Parathyroid adenoma (tissue), 2 donors: ENCODE measurements at regions not wholly inside any gene's neighbourhood (a gene's known extent, or its start where the extent isn't known, plus 50 kb on each side); places are given as distances from the start of the nearest gene placed in this dataset.

ENCODE experiments used
- H2AFZ ChIP-seq: fragments of 300-600 bp; sonication (generic); one replicate; pipeline ENCODE4 v1.7.0; 2017; ENCODE audit warnings: antibody characterized with exemption, mild to moderate bottlenecking
- H3K27ac ChIP-seq: fragments of 300-600 bp; sonication (generic); one replicate; pipeline ENCODE4 v1.7.0; 2017
- H3K27me3 ChIP-seq: fragments of 300-600 bp; sonication (generic); one replicate; pipeline ENCODE4 v1.7.0; 2017; ENCODE audit warnings: low read length; ENCODE audit not compliant: control insufficient read depth, insufficient read depth
- H3K36me3 ChIP-seq: fragments of 300-600 bp; sonication (generic); one replicate; pipeline ENCODE4 v1.7.0; 2017; ENCODE audit warnings: low read length; ENCODE audit not compliant: control insufficient read depth, insufficient read depth
- H3K4me1 ChIP-seq: fragments of 300-600 bp; sonication (generic); one replicate; pipeline ENCODE4 v1.7.0; 2017; ENCODE audit warnings: control low read depth
- H3K4me2 ChIP-seq: fragments of 300-600 bp; sonication (generic); one replicate; pipeline ENCODE4 v1.7.0; 2017; ENCODE audit warnings: low read length
- H3K4me3 ChIP-seq: fragments of 300-600 bp; sonication (generic); one replicate; pipeline ENCODE4 v1.7.0; 2017; ENCODE audit warnings: low read depth, low read length
- H3K79me2 ChIP-seq: fragments of 300-600 bp; sonication (generic); one replicate; pipeline ENCODE4 v1.7.0; 2017; ENCODE audit warnings: control low read depth
- H3K9ac ChIP-seq: fragments of 300-600 bp; sonication (generic); one replicate; pipeline ENCODE4 v1.7.0; 2017; ENCODE audit warnings: mild to moderate bottlenecking
- H3K9me3 ChIP-seq: fragments of 300-600 bp; sonication (generic); one replicate; pipeline ENCODE4 v1.7.0; 2017; ENCODE audit warnings: low read length; ENCODE audit not compliant: control insufficient read depth
- TF ChIP-seq, protein P1 (sequence below): fragments of 300-600 bp; sonication (generic); IDR thresholded peaks from one replicate; pipeline ENCODE4 v1.7.0; 2017; ENCODE audit warnings: antibody characterized with exemption, mild to moderate bottlenecking
- donor health status: primary hyperparathyroidism.

DNA sequence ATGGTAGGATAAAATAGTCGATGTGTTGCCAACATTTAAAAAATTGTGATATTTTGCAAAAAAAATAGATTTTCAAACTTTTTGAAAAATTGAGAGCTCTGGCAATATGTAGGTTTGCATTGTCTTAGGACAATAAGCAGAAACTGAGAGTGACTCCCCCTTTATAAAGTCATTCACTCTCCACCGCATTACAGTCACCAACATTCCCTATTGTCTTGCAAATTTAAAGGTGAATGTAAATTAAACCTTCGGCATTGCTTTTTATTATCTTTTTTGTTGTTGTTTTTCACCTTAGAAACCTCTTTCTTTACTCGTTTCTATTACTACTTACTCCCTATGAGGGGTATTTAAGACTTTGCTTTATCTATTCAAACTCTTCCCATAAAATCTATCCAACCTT lies 944.2 kb downstream of the DTWD2 start:
- Histone ChIP-seq H3K36me3 (no peaks in the 10 kb centered on the region), H3K79me2 (no peaks in the 10 kb centered on the region), H3K4me1 (no peaks in the 10 kb centered on the region), H3K4me3 (no peak overlapping the region), H3K27me3 (no peaks in the 10 kb centered on the region), H3K9ac (no peak overlapping the region), H3K27ac (no peak overlapping the region), H2AFZ (no peak overlapping the region), H3K4me2 (no peak overlapping the region), H3K9me3 (no peaks in the 10 kb centered on the region)
- TF ChIP-seq, protein P1, sequence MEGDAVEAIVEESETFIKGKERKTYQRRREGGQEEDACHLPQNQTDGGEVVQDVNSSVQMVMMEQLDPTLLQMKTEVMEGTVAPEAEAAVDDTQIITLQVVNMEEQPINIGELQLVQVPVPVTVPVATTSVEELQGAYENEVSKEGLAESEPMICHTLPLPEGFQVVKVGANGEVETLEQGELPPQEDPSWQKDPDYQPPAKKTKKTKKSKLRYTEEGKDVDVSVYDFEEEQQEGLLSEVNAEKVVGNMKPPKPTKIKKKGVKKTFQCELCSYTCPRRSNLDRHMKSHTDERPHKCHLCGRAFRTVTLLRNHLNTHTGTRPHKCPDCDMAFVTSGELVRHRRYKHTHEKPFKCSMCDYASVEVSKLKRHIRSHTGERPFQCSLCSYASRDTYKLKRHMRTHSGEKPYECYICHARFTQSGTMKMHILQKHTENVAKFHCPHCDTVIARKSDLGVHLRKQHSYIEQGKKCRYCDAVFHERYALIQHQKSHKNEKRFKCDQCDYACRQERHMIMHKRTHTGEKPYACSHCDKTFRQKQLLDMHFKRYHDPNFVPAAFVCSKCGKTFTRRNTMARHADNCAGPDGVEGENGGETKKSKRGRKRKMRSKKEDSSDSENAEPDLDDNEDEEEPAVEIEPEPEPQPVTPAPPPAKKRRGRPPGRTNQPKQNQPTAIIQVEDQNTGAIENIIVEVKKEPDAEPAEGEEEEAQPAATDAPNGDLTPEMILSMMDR, result no peak

DNA sequence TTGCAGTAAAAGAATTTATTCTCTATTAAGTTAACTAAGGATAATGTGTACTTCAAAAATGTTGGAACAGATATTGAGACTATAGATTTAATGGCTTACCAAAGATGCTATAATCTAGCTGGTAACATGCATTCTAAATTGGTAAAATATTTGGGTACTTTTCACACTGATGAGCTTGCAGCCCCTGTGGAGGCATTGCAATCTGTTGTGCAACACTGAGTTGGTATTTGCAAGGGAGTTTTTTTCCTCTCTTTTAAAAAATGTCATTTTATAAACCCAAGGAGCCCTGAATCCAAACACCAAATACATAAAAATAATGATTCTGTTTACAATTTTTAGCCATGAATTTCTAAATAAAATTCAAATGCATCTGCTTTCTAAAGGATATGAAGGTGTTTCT lies 944.8 kb downstream of the DTWD2 start:
- Histone ChIP-seq H3K4me2 (no peak overlapping the region), H3K36me3 (no peaks in the 10 kb centered on the region), H3K4me1 (no peaks in the 10 kb centered on the region), H3K9ac (no peak overlapping the region), H3K27ac (no peak overlapping the region), H2AFZ (no peak overlapping the region), H3K9me3 (no peaks in the 10 kb centered on the region), H3K4me3 (no peak overlapping the region), H3K79me2 (no peaks in the 10 kb centered on the region), H3K27me3 (no peaks in the 10 kb centered on the region)
- TF ChIP-seq, protein P1, result no peak

DNA sequence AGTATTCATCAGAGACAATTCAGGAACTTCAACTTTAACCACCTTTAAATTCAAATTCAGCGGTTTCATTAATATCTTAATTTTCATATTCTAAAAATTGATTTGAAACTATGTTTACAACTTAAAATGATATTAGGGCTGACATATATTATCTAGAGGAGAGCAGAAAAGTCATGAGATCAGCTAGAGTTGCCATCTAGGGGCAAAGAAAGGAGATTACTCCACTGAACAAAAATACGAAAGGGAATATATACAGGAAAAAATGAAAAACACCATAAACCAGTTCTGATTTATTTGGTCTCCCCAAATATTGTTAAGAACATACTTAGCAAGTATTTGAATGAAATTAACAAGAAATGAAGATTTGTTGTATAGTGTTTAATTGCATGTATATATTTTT lies 946.3 kb downstream of the DTWD2 start:
- H3K27me3 ChIP-seq, result no peaks in the 10 kb centered on the region
- H3K36me3 ChIP-seq, result no peaks in the 10 kb centered on the region
- H3K27ac ChIP-seq, result no peak overlapping the region
- H3K79me2 ChIP-seq, result no peaks in the 10 kb centered on the region
- no peak overlapping the region for H3K9ac ChIP-seq
- H3K4me1 ChIP-seq, result no peaks in the 10 kb centered on the region
- H3K4me2 ChIP-seq, result no peak overlapping the region
- H2AFZ ChIP-seq, result no peak overlapping the region
- TF ChIP-seq, protein P1, result no peak
- no peak overlapping the region for H3K4me3 ChIP-seq
- H3K9me3 ChIP-seq, result no peaks in the 10 kb centered on the region

DNA sequence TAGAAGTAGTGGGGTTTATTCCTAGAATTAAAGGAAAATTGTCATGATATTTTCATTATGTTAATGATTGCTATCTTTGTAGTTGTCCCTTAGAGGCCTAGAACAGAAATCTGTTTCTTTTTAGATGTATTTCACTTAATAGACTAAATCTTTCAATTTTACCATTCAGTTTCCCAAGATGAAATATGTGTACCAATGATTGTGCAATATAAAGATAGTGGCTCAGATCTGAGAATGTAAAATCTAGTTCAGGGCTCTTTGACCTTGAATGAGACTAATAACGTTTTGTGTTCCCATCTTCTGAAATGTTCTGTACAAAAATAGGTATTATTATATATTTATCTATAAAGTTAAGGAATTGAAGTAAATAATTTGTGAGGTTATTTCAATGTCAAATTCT lies 947.9 kb downstream of the DTWD2 start:
- no peaks in the 10 kb centered on the region for H3K36me3 ChIP-seq
- H3K27me3 ChIP-seq, result no peaks in the 10 kb centered on the region
- H3K4me1 ChIP-seq, result no peaks in the 10 kb centered on the region
- no peaks in the 10 kb centered on the region for H3K9me3 ChIP-seq
- no peak overlapping the region for H2AFZ ChIP-seq
- no peak overlapping the region for H3K9ac ChIP-seq
- H3K79me2 ChIP-seq, result no peaks in the 10 kb centered on the region
- no peak overlapping the region for H3K4me2 ChIP-seq
- no peak overlapping the region for H3K27ac ChIP-seq
- TF ChIP-seq, protein P1, result no peak
- H3K4me3 ChIP-seq, result no peak overlapping the region

DNA sequence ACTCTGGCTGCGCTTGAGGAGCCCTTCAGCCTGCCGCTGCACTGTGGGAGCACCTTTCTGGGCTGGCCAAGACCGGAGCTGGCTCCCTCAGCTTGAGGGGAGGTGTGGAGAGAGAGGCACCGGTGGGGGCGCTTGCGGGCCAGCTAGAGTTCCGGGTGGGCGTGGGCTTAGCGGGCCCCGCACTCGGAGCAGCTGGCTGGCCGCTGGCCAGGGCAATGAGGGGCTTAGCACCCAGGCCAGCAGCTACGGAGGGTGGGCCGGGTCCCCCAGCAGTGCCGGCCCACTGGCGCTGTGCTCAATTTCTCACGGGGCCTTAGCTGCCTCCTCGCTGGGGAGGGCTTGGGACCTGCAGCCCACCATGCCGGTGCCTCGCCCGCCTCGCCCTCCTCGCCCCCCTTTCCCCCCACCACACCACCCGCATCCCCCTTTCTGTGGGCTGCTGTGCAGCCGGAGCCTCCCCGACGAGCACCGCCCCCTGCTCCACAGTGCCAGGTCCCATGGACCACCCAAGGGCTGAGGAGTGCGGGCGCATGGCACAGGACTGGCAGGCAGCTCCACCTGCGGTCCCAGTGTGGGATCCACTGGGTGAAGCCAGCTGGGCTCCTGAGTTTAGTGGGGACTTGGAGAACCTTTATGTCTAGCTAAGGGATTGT lies 954.5 kb downstream of the DTWD2 start:
- Histone ChIP-seq H3K4me3 (no peak overlapping the region), H3K36me3 (no peaks in the 10 kb centered on the region), H3K9me3 (no peaks in the 10 kb centered on the region), H3K27me3 (no peaks in the 10 kb centered on the region), H2AFZ (no peak overlapping the region), H3K4me1 (no peaks in the 10 kb centered on the region), H3K9ac (no peak overlapping the region), H3K79me2 (no peaks in the 10 kb centered on the region), H3K4me2 (no peak overlapping the region), H3K27ac (no peak overlapping the region)
- TF ChIP-seq, protein P1, result no peak
